Activated CD4-positive, alpha-beta T cell treated with anti-CD3 and anti-CD28 coated beads, Interleukin-2, amount 50 U/mL, for 48 hours (primary cell): ENCODE measurements at regions not wholly inside any gene's neighbourhood (a gene's known extent, or its start where the extent isn't known, plus 50 kb on each side); places are given as distances from the start of the nearest gene placed in this dataset.

Source experiments
- DNase-seq, 2 experiments: peaks; one replicate each; pipeline ENCODE4 v3.0.0-alpha.2; 2020

- DNase-seq: no peak
Observed at GRCh38 chr2:20913491-20913890, 90.6 kb upstream of the LDAH start.

- DNase-seq: no peak
Observed at GRCh38 chr2:20900052-20900636, 77.2 kb upstream of the LDAH start.

DNA sequence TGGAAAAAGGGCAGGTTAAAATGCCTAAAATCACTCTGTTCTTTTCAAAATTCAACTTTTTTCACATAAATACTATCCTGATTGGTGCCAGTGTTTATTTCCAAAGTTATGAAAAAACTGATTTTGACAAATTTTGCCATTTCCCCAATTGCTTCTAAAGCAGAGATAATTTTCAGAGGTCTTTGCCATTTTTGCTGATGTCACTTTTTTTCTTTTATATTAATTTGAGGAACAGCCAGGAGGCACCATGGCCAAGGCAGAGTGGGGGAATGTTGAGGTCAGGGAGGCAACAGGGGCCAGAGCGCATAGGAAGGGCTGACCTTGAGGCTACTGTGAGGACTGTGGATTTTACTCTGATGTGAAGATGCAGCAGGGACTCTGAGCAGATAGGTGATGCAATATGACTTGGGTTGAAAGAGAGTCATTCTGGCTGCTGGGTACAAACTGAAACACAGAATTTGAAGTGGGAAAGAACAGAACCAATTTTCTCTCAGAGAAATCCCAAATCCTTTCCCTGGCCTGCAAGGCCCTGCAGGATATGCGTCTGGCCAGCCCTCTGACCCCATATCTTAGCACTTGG, 75.1 kb upstream of the LDAH start:
- no peak for DNase-seq

- no peak for DNase-seq
Observed at GRCh38 chr2:20897047-20897446, 74.1 kb upstream of the LDAH start.

DNA sequence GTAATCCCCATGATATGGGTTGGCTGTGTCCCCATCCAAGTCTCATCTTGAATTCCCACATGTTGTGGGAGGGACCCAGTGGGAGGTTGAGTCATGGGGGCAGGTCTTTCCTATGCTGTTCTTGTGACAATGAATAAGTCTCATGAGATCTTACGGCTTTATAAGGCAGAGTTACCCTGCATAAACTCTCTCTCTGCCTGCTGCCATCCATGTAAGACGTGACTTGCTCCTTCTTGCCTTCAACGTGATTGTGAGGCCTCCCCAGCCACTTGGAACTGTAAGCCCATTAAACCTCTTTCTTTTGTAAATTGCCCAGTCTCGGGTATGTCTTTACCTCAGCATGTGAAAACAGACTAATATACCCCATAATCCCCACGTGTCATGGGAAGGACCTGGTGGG, 61.9 kb upstream of the LDAH start:
- no peak for DNase-seq

GRCh38 chr2:20882466-20883170, 59.7 kb upstream of the LDAH start:
- DNase-seq: no peak

DNA sequence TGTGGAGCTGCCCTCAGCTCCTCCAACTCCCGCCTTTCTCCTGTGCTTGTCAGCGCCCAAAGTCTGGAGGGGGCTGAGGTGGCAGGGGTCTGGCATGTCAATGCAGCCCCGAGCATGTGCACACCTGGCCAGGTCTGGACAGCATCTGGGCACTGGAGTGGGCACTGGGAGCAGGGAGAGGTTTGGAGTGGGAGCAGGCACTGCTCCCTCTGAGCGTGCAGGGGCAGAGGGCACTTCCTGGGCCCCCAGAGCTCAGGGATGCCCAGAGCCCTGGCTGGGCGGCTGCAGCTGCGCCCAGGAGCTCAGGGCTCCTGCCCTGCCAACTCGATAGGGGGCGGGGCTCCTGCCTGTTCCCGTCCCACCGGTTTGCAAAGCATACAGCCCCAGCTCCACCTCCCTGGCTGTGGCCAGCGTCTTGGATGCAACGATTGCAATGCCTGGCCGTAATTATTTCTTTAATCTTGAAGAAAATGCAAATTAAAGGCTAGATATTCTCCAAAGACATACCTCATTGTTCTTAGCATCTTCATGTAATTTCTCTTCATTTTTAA, 57.4 kb upstream of the LDAH start:
- no peak for DNase-seq

DNA sequence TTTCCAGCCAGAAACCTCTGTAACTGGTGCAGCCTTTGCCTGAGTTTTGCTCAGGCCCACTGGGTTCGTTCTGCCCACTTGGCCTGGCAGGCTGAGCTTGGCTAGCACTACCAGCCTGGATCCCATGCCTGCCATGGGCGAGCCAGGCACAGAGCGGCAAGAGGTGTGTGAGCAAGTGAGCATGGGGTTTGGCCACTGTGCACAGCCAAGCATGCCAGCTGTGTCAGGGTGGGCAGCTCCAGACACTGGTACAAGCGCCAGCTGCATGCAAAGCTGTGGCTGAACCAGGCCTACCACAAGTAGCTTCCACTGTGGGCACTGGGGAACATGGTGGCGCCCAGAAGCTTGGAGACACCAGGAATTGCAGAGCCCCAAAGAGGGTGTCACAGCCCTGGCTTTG, 56.3 kb upstream of the LDAH start:
- no peak for DNase-seq

DNA sequence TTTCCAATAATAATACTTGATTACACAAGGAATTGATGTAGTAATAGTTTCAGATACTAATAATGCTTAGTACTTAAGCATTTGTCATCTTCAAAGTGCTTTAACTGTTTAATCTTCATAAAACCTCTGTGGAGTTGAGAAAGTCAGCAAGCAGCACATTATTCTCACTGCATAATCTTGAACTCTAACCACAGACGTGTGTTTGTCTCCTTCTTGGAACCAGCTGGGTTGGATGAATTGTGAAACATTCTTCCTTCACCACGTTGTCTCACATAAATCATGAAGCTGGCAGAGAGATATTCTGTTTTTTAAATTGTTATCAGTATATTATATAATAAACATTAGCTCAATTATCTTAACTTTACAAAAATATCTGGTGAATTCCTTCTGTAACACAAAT, 55.1 kb upstream of the LDAH start:
- no peak for DNase-seq
